IMR-90 (cell line): ENCODE measurements at regions not wholly inside any gene's neighbourhood (a gene's known extent, or its start where the extent isn't known, plus 50 kb on each side); places are given as distances from the start of the nearest gene placed in this dataset.

Experiments
- FOS ChIP-seq: fragments of 150-350 bp; IDR thresholded peaks from 2 replicates; pipeline ENCODE4 v1.6.1; 2016; ENCODE audit warnings: low read depth, low read length
- POLR2A ChIP-seq: IDR thresholded peaks from 2 replicates; pipeline ENCODE4 v1.6.1; 2012; ENCODE audit warnings: mild to moderate bottlenecking, low read depth, low read length
- RAD21 ChIP-seq: IDR thresholded peaks from 2 replicates; pipeline ENCODE4 v1.6.1; 2012; ENCODE audit warnings: low read length, improper control_type of control experiment
- RCOR1 ChIP-seq: IDR thresholded peaks from 2 replicates; pipeline ENCODE4 v1.6.1; 2012; ENCODE audit warnings: mild to moderate bottlenecking, low read length, improper control_type of control experiment; ENCODE audit not compliant: insufficient replicate concordance
- SMC3 ChIP-seq: fragments of 150-350 bp; IDR thresholded peaks from 2 replicates; pipeline ENCODE4 v1.6.1; 2016; ENCODE audit warnings: low read depth, mild to moderate bottlenecking, antibody characterized with exemption, low read length, moderate library complexity
- USF2 ChIP-seq: fragments of 150-350 bp; IDR thresholded peaks from 2 replicates; pipeline ENCODE4 v1.6.1; 2017; ENCODE audit warnings: mild to moderate bottlenecking, antibody characterized with exemption, low read length, low read depth
- TF ChIP-seq, protein P1 (sequence below): fragments of 150-350 bp; IDR thresholded peaks from 2 replicates; pipeline ENCODE4 v1.6.1; 2016; ENCODE audit warnings: low read depth, mild to moderate bottlenecking, low read length, moderate library complexity, borderline replicate concordance
- TF ChIP-seq, protein P2 (sequence below): conservative IDR thresholded peaks from 2 replicates; pipeline ENCODE4 v1.5.1; 2012; ENCODE audit warnings: mild to moderate bottlenecking, low read depth, low read length, improper control_type of control experiment

- TF ChIP-seq, protein P1, sequence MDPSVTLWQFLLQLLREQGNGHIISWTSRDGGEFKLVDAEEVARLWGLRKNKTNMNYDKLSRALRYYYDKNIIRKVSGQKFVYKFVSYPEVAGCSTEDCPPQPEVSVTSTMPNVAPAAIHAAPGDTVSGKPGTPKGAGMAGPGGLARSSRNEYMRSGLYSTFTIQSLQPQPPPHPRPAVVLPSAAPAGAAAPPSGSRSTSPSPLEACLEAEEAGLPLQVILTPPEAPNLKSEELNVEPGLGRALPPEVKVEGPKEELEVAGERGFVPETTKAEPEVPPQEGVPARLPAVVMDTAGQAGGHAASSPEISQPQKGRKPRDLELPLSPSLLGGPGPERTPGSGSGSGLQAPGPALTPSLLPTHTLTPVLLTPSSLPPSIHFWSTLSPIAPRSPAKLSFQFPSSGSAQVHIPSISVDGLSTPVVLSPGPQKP, result no peak
- TF ChIP-seq, protein P2, sequence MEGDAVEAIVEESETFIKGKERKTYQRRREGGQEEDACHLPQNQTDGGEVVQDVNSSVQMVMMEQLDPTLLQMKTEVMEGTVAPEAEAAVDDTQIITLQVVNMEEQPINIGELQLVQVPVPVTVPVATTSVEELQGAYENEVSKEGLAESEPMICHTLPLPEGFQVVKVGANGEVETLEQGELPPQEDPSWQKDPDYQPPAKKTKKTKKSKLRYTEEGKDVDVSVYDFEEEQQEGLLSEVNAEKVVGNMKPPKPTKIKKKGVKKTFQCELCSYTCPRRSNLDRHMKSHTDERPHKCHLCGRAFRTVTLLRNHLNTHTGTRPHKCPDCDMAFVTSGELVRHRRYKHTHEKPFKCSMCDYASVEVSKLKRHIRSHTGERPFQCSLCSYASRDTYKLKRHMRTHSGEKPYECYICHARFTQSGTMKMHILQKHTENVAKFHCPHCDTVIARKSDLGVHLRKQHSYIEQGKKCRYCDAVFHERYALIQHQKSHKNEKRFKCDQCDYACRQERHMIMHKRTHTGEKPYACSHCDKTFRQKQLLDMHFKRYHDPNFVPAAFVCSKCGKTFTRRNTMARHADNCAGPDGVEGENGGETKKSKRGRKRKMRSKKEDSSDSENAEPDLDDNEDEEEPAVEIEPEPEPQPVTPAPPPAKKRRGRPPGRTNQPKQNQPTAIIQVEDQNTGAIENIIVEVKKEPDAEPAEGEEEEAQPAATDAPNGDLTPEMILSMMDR, result no peak
- TF ChIP-seq SMC3, result no peak
- TF ChIP-seq USF2, result no peak
- TF ChIP-seq RCOR1, result no peak
- no peak for TF ChIP-seq FOS
- no peak for TF ChIP-seq POLR2A
- TF ChIP-seq RAD21, result no peak
Measured at GRCh38 chr2:217396165-217396564, 536.3 kb upstream of the TNP1 start.
